HG03565 (cell line): ENCODE measurements at regions not wholly inside any gene's neighbourhood (a gene's known extent, or its start where the extent isn't known, plus 50 kb on each side); places are given as distances from the start of the nearest gene placed in this dataset.

ENCODE experiments used
- ATAC-seq: cut with Tn5 transposase; IDR thresholded peaks from one replicate; pipeline ENCODE4 v1.9.1; 2021; ENCODE audit warnings: mild to moderate bottlenecking, moderate library complexity; ENCODE audit not compliant: unreplicated experiment

DNA sequence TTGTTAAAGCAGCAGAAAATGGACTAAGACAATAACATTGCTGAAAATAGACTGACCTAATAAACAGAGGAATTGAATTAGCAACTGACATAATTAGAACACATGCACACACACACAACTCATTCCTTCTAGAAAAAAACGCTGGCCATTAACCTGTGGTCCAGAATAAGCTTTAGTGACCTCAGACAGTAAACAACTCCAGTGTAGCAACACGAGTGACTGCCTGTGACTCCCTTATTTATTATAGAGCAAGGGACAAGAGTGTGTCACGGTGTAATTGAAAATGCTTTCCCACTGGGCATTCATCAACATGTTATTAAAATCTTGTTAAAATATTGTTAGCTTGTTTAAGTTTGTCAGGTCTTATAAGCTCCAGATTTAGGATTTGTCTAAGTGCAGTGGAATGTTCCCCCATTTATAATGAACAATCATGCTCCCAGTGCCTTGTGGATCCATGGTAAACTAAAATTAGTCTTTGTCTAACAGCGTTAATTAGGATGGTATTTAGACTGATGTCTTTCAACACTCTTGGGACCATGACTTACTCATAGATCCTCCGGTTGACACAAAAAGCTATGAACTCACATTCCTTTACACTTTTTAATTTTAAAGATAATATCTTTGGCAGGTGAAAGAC is 111.7 kb upstream of the IRS2 start:
- ATAC-seq: no peak

DNA sequence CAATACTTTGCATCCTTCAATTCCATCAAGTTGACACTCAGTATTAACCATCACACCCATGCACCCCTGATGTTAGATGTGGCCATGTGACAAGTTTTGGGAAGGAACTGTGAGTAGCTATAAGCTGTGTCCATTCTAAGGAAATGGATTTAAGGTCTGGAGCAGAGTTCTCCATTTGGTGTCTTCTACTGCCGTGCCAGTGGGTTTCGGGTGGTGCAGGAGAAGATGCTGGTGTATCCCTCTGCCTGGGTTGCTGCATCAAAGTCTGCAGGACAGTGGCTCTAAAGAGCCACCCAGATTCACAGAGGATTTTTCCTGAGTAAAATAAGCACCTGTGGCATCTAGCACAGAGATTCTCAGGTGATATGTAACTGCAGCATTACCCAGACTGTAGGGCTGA is 105.7 kb upstream of the IRS2 start:
- no peak for ATAC-seq

GRCh38 chr13:109885235-109885634 is 98.9 kb upstream of the IRS2 start:
- ATAC-seq: no peak

DNA sequence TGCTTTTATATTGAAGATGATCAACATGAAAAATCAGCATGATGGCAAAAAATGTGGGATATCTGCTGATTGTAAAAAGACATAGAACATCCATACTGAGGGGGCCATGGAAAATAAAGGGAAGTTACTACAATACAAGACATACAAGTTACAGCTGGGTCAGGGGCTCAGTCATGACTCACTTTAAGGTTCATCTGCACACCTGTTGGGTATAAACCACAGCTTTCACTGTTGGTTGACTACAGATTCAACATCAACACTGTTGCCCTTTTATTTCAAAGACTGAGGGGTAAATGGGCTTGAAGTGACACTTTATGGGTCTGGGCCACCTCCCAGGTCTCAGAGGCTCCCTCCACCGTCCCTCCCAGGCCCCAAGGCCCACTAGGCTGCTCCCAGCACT is 98.1 kb upstream of the IRS2 start:
- ATAC-seq: no peak

DNA sequence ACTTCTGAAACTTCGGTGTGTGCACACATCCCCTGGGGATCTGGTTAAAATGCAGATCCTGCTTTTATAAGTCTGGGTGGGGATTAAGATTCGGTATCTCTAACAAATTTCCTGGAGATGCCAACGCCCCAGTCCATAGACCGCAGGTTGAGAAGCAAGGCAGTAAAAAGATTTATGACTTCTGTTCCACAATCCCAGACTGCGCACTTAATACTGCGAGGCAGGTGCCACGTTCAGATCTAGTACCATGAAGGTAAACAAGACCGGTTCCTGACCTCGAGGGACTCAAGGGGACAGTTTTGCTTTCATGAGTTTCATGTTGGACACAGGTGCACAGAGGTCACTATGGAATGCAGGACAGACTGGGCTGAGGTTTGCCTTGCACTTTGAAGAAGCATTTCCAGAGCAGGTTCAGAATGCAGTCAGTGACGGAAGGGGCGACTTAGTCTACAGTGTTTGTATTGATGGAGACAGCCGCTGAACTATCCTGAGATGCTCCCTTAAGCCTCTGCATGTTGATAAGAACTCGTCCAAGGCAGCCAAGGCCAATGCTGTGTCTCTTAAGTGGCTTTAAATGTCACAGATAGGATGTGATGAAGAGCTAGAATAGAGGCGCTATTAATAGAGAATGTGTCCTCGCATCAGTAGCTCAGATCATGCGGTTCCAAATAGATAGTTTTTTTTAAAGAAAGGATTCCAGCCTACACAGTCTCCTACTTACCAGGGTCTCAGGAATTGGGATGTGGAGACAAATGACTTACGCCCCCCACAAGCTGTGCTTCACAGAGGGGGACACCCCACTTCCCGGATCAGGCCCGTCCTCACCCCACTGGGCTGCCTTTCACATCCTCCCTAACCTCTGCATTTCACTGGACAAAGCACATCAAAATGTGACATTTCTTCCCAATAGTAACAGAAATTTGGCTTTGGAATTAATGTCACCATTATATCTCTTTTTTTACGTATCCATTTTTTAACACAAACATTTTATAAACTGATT is 97.1 kb upstream of the IRS2 start:
- ATAC-seq: no peak

DNA sequence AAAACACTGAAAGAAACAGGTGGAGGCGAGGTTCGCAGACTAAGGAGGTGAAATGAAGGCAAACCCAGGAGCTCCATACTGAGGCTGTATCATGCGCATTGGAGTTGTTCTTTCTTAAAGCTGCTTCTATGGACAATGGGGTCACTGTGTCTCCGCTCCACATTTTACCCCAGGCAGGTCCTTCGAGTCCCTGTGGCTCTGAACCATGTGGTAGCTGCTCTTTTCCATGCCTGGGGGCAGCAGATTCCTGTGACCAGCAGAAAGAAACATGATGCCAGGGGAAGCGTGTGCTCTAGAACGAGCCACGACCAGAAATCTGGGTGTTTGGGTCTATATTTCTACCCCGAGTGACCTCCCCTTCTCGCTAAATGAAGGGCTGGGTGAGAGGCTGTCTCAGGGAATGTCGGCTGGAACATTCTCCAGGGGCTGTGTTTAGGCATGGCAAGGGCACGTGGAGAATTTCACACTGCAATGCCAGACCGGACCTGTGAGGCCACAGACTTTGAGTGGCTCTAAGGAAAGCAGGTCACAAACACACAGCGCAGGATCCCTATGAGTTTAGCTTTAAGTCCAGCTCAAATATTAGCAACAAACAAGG is 95.7 kb upstream of the IRS2 start:
- no peak for ATAC-seq

DNA sequence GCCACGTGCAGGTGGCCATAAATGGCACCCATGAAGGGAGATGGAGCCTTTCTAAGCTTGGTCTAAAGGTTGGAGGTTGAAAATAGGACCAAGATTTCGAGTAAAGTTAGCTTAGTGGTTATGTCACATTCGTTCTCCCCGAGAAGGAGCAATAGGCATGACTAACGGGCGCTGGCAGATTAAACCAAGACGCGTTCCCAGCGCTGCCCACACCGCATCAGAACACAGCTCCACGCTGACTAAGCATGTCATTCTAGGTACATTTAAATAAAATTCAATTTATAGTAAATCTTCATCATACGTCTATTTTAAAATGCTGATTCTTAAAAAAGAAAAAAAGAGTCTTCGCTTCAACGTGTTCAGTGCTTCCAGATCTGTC is 95.0 kb upstream of the IRS2 start:
- ATAC-seq: no peak

DNA sequence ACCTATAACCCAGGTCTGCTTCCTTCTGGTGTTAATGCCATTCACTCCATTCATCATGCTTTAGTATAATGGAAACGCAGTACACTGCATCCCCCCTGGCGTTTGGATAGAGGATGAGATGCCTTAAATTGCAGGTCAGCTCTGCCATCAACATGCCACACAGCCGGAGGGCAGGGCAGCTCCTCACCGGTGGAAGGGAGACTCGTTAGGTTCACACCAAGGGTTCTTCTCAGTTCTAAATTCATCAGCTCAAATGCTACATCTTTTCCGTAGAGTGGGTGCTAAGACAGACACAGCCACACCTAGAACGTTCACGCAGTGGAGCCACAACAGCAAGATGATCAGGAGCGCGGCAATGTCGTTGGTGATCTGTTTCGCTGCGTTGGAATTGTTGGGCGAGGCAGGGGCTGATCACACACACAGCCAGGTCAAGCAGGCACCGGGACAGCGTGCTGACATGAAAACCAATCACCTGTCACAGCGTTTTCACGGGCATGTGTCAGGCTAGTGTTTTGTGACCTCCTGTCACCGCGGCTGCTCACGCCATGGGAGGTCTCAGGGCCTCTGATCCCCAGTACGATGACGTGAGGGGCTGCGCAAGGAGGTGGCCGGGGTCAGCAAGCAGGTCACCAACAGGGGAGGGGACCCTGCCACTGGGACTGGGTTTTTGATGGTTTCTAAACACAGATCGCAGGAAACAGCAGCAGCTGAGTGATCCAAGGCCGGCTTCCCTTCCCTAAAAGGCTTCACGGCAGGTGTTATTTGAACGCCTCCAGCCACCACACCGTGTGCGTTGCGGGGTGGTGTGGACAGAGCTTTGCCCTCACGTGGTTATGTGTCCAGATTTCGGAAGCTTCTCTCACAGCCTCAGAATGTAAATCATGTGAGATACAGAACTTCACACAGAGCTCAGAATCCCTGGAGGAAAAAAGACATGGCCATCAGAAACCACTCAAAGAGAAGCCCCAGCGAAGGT is 94.3 kb upstream of the IRS2 start:
- ATAC-seq: no peak

DNA sequence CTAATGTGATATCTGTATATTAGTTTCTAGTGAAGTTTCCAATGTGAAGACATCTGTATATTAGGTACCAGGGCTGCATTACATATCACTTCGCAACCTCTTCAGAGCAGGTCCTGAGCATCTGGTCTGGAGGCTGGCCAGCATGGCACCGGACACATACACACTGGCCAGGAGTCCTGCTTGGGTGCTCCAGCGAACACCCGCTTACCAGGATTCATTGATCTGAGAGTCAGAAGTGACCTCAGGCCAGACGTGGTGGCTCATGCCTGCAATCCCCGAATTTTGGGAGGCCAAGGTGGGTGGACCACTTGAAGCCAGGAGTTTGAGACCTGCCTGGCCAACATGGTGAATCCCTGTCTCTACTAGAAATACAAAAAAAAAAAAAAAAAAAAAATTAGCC is 93.0 kb upstream of the IRS2 start:
- ATAC-seq: no peak

GRCh38 chr13:109877809-109878208 is 91.4 kb upstream of the IRS2 start:
- no peak for ATAC-seq

DNA sequence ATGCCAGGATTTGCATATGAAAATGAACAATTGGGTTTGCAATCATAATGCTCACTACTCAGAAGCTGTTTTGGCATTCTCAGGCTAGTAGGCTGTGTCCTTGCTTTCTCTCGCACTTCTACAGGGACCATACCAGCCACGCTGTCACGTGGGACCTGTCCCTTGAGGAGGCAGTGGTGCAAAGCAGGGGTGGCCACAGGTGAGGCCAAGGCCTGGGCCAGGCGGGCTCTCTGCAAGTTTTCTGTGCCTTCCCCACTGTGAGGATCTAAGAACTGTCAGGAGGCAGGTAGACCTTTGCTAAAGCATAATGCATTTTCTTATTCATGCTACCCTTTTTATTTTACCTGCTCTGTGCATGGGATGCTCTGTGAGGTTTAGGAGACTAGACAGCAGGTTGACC is 89.4 kb upstream of the IRS2 start:
- ATAC-seq: no peak

GRCh38 chr13:109874484-109875454 is 88.4 kb upstream of the IRS2 start:
- no peak for ATAC-seq

DNA sequence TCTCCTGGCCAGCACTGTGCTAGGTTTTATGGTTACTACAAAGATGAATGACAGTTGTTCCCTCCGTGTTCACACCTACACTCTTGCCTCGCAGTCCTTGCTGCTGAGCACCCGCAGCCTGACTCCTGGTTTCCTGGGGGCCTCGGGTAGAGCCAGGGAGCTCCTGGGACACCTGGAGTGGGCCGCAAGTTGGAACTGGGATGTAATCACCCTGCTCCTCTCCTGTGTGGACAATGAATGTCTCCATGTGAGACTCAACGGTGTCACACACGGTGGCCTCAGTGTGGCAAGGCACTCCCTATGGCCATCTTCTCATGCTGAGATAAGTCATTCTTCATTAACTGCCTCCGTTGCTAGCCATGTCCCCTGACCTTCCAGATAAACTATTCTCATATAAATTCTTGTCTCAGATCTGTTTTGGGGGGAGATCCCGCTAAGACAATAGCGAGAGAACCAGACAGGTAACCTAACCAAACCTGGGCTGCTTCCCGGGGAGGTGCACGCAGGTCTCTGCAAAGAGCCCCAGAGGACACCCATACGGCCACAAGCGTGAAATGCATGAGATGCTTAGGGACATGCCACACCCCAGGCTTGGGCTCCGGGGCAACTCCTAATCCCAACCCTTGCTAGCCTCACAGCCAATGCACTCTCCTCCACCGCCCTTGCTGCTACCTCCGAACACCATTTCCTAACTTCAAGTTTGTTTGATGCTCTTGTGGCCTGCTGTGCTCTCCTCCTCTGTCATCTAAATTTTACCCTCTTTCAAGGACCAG is 87.2 kb upstream of the IRS2 start:
- ATAC-seq: no peak

DNA sequence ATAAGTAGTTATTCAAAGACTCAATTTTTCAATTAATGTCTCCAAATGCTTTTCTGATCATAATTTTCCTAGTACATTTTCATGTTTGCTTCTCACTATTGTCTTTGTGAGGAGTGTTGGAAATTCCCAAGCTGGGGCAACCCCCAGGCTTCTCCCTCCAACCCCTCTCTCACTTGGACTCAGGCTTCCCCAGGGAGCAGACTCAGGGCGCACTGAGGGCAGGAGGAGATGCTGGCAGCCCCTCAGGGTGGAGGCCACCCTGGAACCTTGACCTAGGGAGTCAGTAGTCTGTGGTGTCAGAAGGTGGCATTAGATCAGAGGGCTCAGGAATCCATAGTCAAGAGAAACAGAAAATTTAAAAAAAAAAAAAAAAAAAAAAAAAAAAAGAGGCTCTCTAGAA is 86.5 kb upstream of the IRS2 start:
- no peak for ATAC-seq

DNA sequence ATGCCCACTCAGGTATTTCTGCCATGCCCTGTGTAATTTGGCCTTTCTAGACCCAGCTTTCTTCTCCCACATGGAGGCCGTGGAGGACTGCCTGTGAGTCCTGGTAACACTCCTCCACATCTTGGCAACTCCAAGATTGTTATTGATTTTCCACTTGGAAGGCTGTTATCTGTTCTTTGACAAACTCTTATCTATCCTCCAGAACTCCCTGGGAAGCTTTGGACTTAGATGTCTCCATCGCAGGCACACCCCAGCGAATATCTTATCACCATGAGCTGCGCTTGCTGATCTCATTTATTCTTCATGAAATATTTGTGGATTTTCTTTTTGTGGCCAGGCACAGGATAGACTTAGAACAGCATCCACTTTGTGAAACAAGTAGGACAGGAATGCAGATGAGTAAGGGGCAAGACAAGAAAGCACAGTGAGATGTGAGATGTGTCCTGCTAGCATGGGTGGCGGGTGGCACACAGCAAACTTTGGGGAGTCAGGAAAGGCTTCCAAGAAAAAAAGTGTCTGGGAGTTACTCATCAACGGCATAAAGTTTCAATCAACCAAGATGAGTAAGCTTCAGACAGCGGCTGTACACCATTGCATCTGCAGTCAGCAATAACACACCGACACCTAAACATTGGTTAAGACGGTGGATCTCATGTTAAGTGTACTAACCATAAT is 84.5 kb upstream of the IRS2 start:
- no peak for ATAC-seq

GRCh38 chr13:109870274-109870673 is 83.9 kb upstream of the IRS2 start:
- ATAC-seq: no peak

GRCh38 chr13:109869312-109870237 is 83.2 kb upstream of the IRS2 start:
- ATAC-seq: no peak
